ENCODE measurements at regions not wholly inside any gene's neighbourhood (a gene's known extent, or its start where the extent isn't known, plus 50 kb on each side); places are given as distances from the start of the nearest gene placed in this dataset.

GRCh38 chr4:27186710-27187109 lies 326.1 kb downstream of the STIM2 start:
- Mint-ChIP-seq H3K4me1 (ENCODE audit: unreplicated experiment) (no peaks in the 10 kb centered on the region), H3K4me3 (ENCODE audit: unreplicated experiment) (no peak overlapping the region), H3K27ac (ENCODE audit: unreplicated experiment) (no peak overlapping the region), H3K27me3 (ENCODE audit: unreplicated experiment) (no peaks in the 10 kb centered on the region), H3K9me3 (ENCODE audit: unreplicated experiment) (peaks cover 4% of the 10 kb centered on the region), H3K36me3 (ENCODE audit: unreplicated experiment) (no peaks in the 10 kb centered on the region)
- no peak for DNase-seq (ENCODE audit: extremely low spot score, unreplicated experiment)
- TF ChIP-seq CTCF (IDR thresholded peaks at IDR 0.05), result no peak

GRCh38 chr4:27187786-27188185 lies 327.1 kb downstream of the STIM2 start:
- Mint-ChIP-seq H3K36me3 (ENCODE audit: unreplicated experiment) (no peaks in the 10 kb centered on the region), H3K4me3 (ENCODE audit: unreplicated experiment) (no peak overlapping the region), H3K4me1 (ENCODE audit: unreplicated experiment) (no peaks in the 10 kb centered on the region), H3K9me3 (ENCODE audit: unreplicated experiment) (peaks cover 8% of the 10 kb centered on the region), H3K27ac (ENCODE audit: unreplicated experiment) (no peak overlapping the region), H3K27me3 (ENCODE audit: unreplicated experiment) (no peaks in the 10 kb centered on the region)
- no peak for DNase-seq (ENCODE audit: extremely low spot score, unreplicated experiment)
- TF ChIP-seq CTCF (IDR thresholded peaks at IDR 0.05), result no peak

- no peak overlapping the region for H3K27ac Mint-ChIP-seq (ENCODE audit: unreplicated experiment)
Measured at GRCh38 chr4:27189683-27190082, 329.0 kb downstream of the STIM2 start.

GRCh38 chr4:27191592-27191991 lies 331.0 kb downstream of the STIM2 start:
- H3K9me3 Mint-ChIP-seq (ENCODE audit: unreplicated experiment), result peaks cover 8% of the 10 kb centered on the region
- DNase-seq (ENCODE audit: extremely low spot score, unreplicated experiment), result no peak
- H3K4me1 Mint-ChIP-seq (ENCODE audit: unreplicated experiment), result no peaks in the 10 kb centered on the region
- H3K36me3 Mint-ChIP-seq (ENCODE audit: unreplicated experiment), result no peaks in the 10 kb centered on the region
- no peak overlapping the region for H3K4me3 Mint-ChIP-seq (ENCODE audit: unreplicated experiment)
- no peaks in the 10 kb centered on the region for H3K27me3 Mint-ChIP-seq (ENCODE audit: unreplicated experiment)
- TF ChIP-seq CTCF (IDR thresholded peaks at IDR 0.05), result no peak
- no peak overlapping the region for H3K27ac Mint-ChIP-seq (ENCODE audit: unreplicated experiment)

More at GRCh38 chr4:27189683-27190082, 329.0 kb downstream of the STIM2 start:
- Mint-ChIP-seq H3K4me3 (ENCODE audit: unreplicated experiment) (no peak overlapping the region), H3K9me3 (ENCODE audit: unreplicated experiment) (peaks cover 8% of the 10 kb centered on the region), H3K36me3 (ENCODE audit: unreplicated experiment) (no peaks in the 10 kb centered on the region), H3K27me3 (ENCODE audit: unreplicated experiment) (no peaks in the 10 kb centered on the region), H3K4me1 (ENCODE audit: unreplicated experiment) (no peaks in the 10 kb centered on the region)
- no peak for TF ChIP-seq CTCF (IDR thresholded peaks at IDR 0.05)
- no peak for DNase-seq (ENCODE audit: extremely low spot score, unreplicated experiment)

GRCh38 chr4:27194599-27195176 lies 334.0 kb downstream of the STIM2 start:
- Mint-ChIP-seq H3K4me1 (ENCODE audit: unreplicated experiment) (no peaks in the 10 kb centered on the region), H3K36me3 (ENCODE audit: unreplicated experiment) (no peaks in the 10 kb centered on the region), H3K27ac (ENCODE audit: unreplicated experiment) (no peak overlapping the region), H3K27me3 (ENCODE audit: unreplicated experiment) (no peaks in the 10 kb centered on the region), H3K4me3 (ENCODE audit: unreplicated experiment) (no peak overlapping the region), H3K9me3 (ENCODE audit: unreplicated experiment) (peaks cover 8% of the 10 kb centered on the region)
- DNase-seq (ENCODE audit: extremely low spot score, unreplicated experiment), result no peak
- no peak for TF ChIP-seq CTCF (IDR thresholded peaks at IDR 0.05)

All from osteocyte (in vitro differentiated cells).